ENCODE measurements at regions not wholly inside any gene's neighbourhood (a gene's known extent, or its start where the extent isn't known, plus 50 kb on each side); places are given as distances from the start of the nearest gene placed in this dataset.

DNA sequence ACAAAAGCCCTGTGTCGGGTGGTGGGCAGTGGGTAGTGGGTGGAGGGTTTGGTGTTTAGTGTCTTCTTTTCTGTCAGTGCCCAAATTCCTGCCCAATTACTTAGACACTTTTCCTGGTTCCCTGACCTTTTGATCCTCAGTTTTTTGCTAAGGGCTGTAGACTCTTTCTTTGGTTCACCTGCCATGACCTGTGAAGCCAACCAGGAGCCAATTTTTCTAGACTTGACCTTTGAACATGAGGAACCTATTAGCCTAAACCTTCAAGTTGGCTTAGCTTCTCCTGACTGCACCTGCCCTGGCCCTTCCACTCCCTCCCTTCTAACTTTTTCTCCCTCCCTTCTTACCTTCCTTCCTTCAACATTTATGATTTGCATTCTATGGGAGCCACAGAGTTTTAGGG lies 94.5 kb downstream of the MID1IP1 start:
- Histone ChIP-seq H3K4me3 (ENCODE audit: low read depth in 1 of 3, low read length in 3 of 3) (no peak overlapping the region), H3K9ac (ENCODE audit: low read depth in 1 of 2, low read length in 2 of 2) (no peak overlapping the region), H3K27ac (ENCODE audit: low read depth in 1 of 2, low read length in 2 of 2) (no peak overlapping the region), H3K9me3 (ENCODE audit: control insufficient read depth in 4 of 4, low read length in 3 of 4) (no peaks in the 10 kb centered on the region), H3K27me3 (ENCODE audit: control insufficient read depth in 4 of 4, insufficient read depth in 4 of 4, low read length in 3 of 4) (no peaks in the 10 kb centered on the region), H3K4me1 (ENCODE audit: control insufficient read depth in 4 of 4, insufficient read depth in 4 of 4, low read length in 3 of 4) (peaks cover 3 to 10% (median 4%) of the 10 kb centered on the region in 4 donors), H3K36me3 (ENCODE audit: control insufficient read depth in 4 of 4, insufficient read depth in 3 of 4, low read depth in 1 of 4, low read length in 3 of 4) (no peaks in the 10 kb centered on the region)
- no peak for TF ChIP-seq FOXA2 (IDR thresholded peaks at IDR 0.05)
- peak in 1 of 2 donors; percentile 20 for TF ChIP-seq RAD21 (IDR thresholded peaks at IDR 0.05)
- peak; percentile 37 for TF ChIP-seq SP1 (IDR thresholded peaks at IDR 0.05)
- TF ChIP-seq FOXA1 (IDR thresholded peaks at IDR 0.05): no peak
- no peak for TF ChIP-seq ZBTB33 (IDR thresholded peaks at IDR 0.05)
- peak; percentile 44 to 73 for TF ChIP-seq HNF4A (conservative IDR thresholded peaks at IDR 0.05)
- no peak for TF ChIP-seq GABPA (IDR thresholded peaks at IDR 0.05 in 1 of 2, conservative IDR thresholded peaks at IDR 0.05 in 1 of 2)
- no peak for TF ChIP-seq YY1 (IDR thresholded peaks at IDR 0.05)
- no peak for TF ChIP-seq EGR1 (IDR thresholded peaks at IDR 0.05; ENCODE audit: low read depth in 2 of 2)
- peak; percentile 49 for TF ChIP-seq NR2F2 (IDR thresholded peaks at IDR 0.05)
- peak; percentile 10 for TF ChIP-seq HNF4G (IDR thresholded peaks at IDR 0.05)
- TF ChIP-seq RXRA (IDR thresholded peaks at IDR 0.05): peak; percentile 52 to 73
- 81% methylated on average over 1 of the region's 1 CpG for WGBS
- no peak for DNase-seq (ENCODE audit: low spot score)

GRCh38 chrX:38896724-38897298 lies 95.6 kb downstream of the MID1IP1 start:
- no peak for DNase-seq (ENCODE audit: low spot score)
- Histone ChIP-seq H3K27ac (ENCODE audit: low read depth in 1 of 2, low read length in 2 of 2) (no peak overlapping the region), H3K4me1 (ENCODE audit: control insufficient read depth in 4 of 4, insufficient read depth in 4 of 4, low read length in 3 of 4) (peaks cover 3 to 9% (median 3%) of the 10 kb centered on the region in 4 donors), H3K9ac (ENCODE audit: low read depth in 1 of 2, low read length in 2 of 2) (no peak overlapping the region), H3K4me3 (ENCODE audit: low read depth in 1 of 3, low read length in 3 of 3) (no peak overlapping the region), H3K9me3 (ENCODE audit: control insufficient read depth in 4 of 4, low read length in 3 of 4) (no peaks in the 10 kb centered on the region), H3K27me3 (ENCODE audit: control insufficient read depth in 4 of 4, insufficient read depth in 4 of 4, low read length in 3 of 4) (no peaks in the 10 kb centered on the region), H3K36me3 (ENCODE audit: control insufficient read depth in 4 of 4, insufficient read depth in 3 of 4, low read depth in 1 of 4, low read length in 3 of 4) (no peaks in the 10 kb centered on the region)
- TF ChIP-seq ATF3 (IDR thresholded peaks at IDR 0.05) (no peak), YY1 (IDR thresholded peaks at IDR 0.05) (no peak), EGR1 (IDR thresholded peaks at IDR 0.05; ENCODE audit: low read depth in 2 of 2) (no peak), SP1 (IDR thresholded peaks at IDR 0.05) (no peak)
- TF ChIP-seq, protein P1, sequence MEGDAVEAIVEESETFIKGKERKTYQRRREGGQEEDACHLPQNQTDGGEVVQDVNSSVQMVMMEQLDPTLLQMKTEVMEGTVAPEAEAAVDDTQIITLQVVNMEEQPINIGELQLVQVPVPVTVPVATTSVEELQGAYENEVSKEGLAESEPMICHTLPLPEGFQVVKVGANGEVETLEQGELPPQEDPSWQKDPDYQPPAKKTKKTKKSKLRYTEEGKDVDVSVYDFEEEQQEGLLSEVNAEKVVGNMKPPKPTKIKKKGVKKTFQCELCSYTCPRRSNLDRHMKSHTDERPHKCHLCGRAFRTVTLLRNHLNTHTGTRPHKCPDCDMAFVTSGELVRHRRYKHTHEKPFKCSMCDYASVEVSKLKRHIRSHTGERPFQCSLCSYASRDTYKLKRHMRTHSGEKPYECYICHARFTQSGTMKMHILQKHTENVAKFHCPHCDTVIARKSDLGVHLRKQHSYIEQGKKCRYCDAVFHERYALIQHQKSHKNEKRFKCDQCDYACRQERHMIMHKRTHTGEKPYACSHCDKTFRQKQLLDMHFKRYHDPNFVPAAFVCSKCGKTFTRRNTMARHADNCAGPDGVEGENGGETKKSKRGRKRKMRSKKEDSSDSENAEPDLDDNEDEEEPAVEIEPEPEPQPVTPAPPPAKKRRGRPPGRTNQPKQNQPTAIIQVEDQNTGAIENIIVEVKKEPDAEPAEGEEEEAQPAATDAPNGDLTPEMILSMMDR (IDR thresholded peaks at IDR 0.05; ENCODE audit: low read depth, low read length, missing input control): no peak
- 48% methylated on average over 4 of the region's 4 CpGs for WGBS

GRCh38 chrX:38898261-38898660 lies 97.0 kb downstream of the MID1IP1 start:
- DNase-seq (ENCODE audit: low spot score): no peak

More at GRCh38 chrX:38898261-38898660, 97.0 kb downstream of the MID1IP1 start:
- Histone ChIP-seq H3K27ac (ENCODE audit: low read depth in 1 of 2, low read length in 2 of 2) (no peak overlapping the region), H3K9me3 (ENCODE audit: control insufficient read depth in 4 of 4, low read length in 3 of 4) (no peaks in the 10 kb centered on the region), H3K4me1 (ENCODE audit: control insufficient read depth in 4 of 4, insufficient read depth in 4 of 4, low read length in 3 of 4) (peaks cover 3 to 9% (median 3%) of the 10 kb centered on the region in 4 donors), H3K4me3 (ENCODE audit: low read depth in 1 of 3, low read length in 3 of 3) (no peak overlapping the region), H3K9ac (ENCODE audit: low read depth in 1 of 2, low read length in 2 of 2) (no peak overlapping the region), H3K36me3 (ENCODE audit: control insufficient read depth in 4 of 4, insufficient read depth in 3 of 4, low read depth in 1 of 4, low read length in 3 of 4) (no peaks in the 10 kb centered on the region), H3K27me3 (ENCODE audit: control insufficient read depth in 4 of 4, insufficient read depth in 4 of 4, low read length in 3 of 4) (no peaks in the 10 kb centered on the region)
- 79% methylated on average over 6 of the region's 6 CpGs for WGBS
- TF ChIP-seq RXRA (IDR thresholded peaks at IDR 0.05) (no peak), ZBTB33 (IDR thresholded peaks at IDR 0.05) (no peak), SP1 (IDR thresholded peaks at IDR 0.05) (no peak), EGR1 (IDR thresholded peaks at IDR 0.05; ENCODE audit: low read depth in 2 of 2) (no peak)
